Rectal smooth muscle tissue (tissue), 1 donor: ENCODE measurements at regions not wholly inside any gene's neighbourhood (a gene's known extent, or its start where the extent isn't known, plus 50 kb on each side); places are given as distances from the start of the nearest gene placed in this dataset.
A peak's percentile ranks its signal among the peaks of the same experiment; 100 is the strongest.
"Not testable (repeated sequence)": the region's sequence is repeated elsewhere in the genome, so short reads cannot be mapped to it uniquely, and the experiment has no call there.

Experiments used
- H3K27ac ChIP-seq: one replicate; pipeline ENCODE4 v1.7.0; 2013; ENCODE audit warnings: low read depth, low read length, inconsistent platforms
- H3K27me3 ChIP-seq: one replicate; pipeline ENCODE4 v1.7.0; 2013; ENCODE audit warnings: low read length; ENCODE audit not compliant: control insufficient read depth, insufficient read depth
- H3K36me3 ChIP-seq: one replicate; pipeline ENCODE4 v1.7.0; 2013; ENCODE audit warnings: low read length; ENCODE audit not compliant: control insufficient read depth, insufficient read depth
- H3K4me1 ChIP-seq: one replicate; pipeline ENCODE4 v1.7.0; 2013; ENCODE audit warnings: low read length; ENCODE audit not compliant: control insufficient read depth, insufficient read depth
- H3K4me3 ChIP-seq: one replicate; pipeline ENCODE4 v1.7.0; 2013; ENCODE audit warnings: low read length
- H3K9ac ChIP-seq: one replicate; pipeline ENCODE4 v1.7.0; 2013; ENCODE audit warnings: low read length

DNA sequence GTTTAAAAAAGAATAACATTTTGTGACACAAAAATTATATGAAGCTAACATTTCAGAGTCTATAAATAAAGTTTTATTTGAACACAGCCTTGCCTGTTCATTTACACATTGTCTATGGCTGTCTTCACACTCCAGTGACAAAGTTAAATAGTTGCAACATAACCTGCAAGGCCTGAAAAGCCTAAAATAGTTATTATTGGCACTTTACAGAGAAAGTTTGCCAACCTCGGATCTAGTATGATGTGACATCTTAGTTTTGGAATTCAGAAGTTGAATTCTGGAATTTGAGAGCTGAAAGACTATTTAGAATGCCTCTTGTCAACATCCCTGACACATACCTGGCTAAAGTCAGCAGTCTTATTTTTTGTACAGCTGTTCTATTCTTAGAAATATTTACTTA, 68.3 kb downstream of the DYRK2 start:
- Histone ChIP-seq H3K27me3 (no peaks in the 10 kb centered on the region), H3K4me3 (no peak overlapping the region), H3K9ac (no peak overlapping the region), H3K36me3 (no peaks in the 10 kb centered on the region), H3K27ac (no peak overlapping the region), H3K4me1 (peaks cover 5% of the 10 kb centered on the region)

GRCh38 chr12:67719303-67719702, 70.8 kb downstream of the DYRK2 start:
- not testable (repeated sequence) for H3K9ac ChIP-seq, H3K4me3 ChIP-seq, H3K4me1 ChIP-seq, H3K27me3 ChIP-seq, H3K27ac ChIP-seq, H3K36me3 ChIP-seq

DNA sequence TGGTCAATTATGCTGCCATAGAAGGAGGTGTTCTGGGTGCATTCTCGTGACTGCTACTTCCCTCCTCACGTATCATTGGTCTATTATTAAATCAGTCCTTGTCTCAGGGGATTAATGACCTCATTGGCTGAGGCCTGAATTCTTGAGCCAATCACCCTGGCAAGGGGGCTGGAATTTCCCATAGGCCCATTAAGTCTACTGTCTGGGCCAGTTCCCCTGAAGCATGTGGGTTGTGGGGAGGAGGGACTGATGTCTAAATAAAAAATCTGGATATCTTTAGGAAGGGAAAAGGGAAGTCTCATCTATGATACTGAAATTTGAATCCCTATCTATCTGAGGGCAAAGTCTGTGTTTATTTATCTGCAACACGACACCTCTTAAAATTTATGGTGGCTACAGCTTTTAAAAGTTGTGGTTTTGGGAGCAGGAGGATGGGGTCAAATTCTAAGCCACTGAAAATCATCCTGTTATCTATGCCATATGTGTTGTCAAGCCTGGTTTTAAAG, 71.9 kb downstream of the DYRK2 start:
- H3K27me3 ChIP-seq = no peaks in the 10 kb centered on the region
- H3K4me3 ChIP-seq = no peak overlapping the region
- H3K27ac ChIP-seq = no peak overlapping the region
- no peak overlapping the region for H3K9ac ChIP-seq
- H3K4me1 ChIP-seq = peaks cover 5% of the 10 kb centered on the region
- H3K36me3 ChIP-seq = no peaks in the 10 kb centered on the region

GRCh38 chr12:67721248-67721647, 72.7 kb downstream of the DYRK2 start:
- Histone ChIP-seq H3K27me3 (no peaks in the 10 kb centered on the region), H3K36me3 (no peaks in the 10 kb centered on the region), H3K9ac (no peak overlapping the region), H3K4me1 (peaks cover 5% of the 10 kb centered on the region), H3K27ac (peak overlapping the region; percentile 40), H3K4me3 (no peak overlapping the region)

GRCh38 chr12:67722296-67722695, 73.8 kb downstream of the DYRK2 start:
- H3K4me1 ChIP-seq = peaks cover 5% of the 10 kb centered on the region
- H3K4me3 ChIP-seq = no peak overlapping the region
- no peak overlapping the region for H3K27ac ChIP-seq

DNA sequence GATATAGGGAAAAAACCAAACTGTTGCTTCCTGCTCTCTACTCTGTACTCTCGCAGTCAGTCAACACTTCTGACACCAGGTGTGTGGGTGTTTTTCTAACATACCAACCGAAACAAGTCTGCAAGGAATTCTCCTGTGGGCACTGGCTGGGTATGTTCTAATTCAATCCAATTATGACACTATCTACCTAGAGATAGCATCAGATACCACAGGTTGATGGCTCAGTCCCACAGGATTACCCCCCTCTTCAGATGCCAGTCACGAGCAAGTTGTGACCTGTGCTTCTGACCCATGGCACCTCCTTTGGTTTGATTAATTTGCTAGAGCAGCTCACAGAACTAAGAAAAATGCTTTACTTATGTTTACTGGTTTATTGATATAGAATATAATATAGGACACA, 78.3 kb downstream of the DYRK2 start:
- Histone ChIP-seq H3K9ac (no peak overlapping the region), H3K4me3 (no peak overlapping the region), H3K4me1 (no peaks in the 10 kb centered on the region), H3K36me3 (no peaks in the 10 kb centered on the region), H3K27ac (no peak overlapping the region), H3K27me3 (no peaks in the 10 kb centered on the region)

More at GRCh38 chr12:67722296-67722695, 73.8 kb downstream of the DYRK2 start:
- Histone ChIP-seq H3K9ac (no peak overlapping the region), H3K27me3 (no peaks in the 10 kb centered on the region), H3K36me3 (no peaks in the 10 kb centered on the region)

DNA sequence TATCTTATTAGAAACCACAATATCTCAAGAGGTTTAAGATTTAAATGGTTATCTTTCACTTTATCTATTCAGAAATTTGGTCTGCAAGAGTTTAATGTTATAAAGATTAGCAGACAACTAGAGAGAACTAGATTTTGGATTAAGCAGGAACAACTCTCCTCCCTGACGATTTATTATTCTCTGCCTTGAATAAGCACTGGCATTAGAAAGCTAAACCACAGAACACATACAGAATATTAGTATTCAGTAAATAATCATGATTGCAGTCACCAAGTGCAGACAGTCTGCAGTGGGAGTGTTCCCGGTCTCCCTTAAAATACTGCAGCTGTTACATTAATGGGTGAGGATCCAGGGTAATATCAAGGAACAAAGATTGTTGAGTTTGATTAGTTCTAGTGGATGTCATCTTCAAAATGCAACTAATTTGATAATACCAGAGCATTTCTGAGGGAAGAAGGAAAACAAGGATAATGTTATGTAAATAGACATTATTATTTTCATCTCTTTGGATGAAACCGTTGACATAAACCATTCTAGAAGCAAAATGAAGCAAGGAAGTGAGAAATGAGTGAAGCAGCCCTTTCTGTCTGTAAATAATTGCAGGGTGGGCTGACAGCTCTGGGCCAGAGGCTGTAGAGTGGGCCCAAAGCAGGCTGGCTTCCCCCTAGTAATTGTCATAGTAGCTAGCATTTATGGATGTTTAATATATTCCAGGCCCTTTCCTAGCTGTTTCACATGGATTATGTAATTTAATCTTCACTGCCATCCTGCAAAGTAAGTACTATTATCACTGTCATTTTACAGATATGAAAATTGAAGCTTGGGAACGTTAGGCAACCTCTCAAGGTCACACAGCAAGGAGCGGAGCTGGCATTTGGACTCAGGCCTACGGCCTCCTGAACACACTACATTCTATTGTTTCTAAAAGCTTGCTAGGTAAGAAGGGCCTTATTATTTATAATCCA, 79.4 kb downstream of the DYRK2 start:
- H3K9ac ChIP-seq = no peak overlapping the region
- H3K36me3 ChIP-seq = no peaks in the 10 kb centered on the region
- H3K27me3 ChIP-seq = no peaks in the 10 kb centered on the region
- H3K4me1 ChIP-seq = no peaks in the 10 kb centered on the region
- no peak overlapping the region for H3K4me3 ChIP-seq
- H3K27ac ChIP-seq = no peak overlapping the region

DNA sequence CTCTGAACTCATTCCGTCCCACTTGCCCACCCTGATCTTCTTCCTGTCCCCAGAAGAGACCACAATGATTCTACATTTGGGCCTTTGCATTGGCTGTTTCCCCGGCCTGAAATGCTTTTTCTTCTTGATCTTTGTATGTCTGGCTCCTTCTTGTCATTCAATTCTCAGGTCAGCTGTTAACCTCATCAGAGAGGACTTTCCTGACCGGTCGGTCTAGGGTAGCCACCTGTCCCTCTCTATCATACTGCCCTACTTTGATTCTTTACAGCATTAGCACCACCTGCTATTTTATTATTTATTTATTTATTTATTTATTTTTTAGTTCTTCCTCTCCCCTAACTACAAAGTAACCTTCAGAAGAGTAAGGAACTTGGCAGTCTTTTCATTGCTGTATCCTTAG, 84.3 kb downstream of the DYRK2 start:
- Histone ChIP-seq H3K9ac (no peak overlapping the region), H3K27ac (no peak overlapping the region), H3K4me1 (no peaks in the 10 kb centered on the region), H3K36me3 (no peaks in the 10 kb centered on the region), H3K4me3 (no peak overlapping the region), H3K27me3 (no peaks in the 10 kb centered on the region)

GRCh38 chr12:67735868-67736267, 87.3 kb downstream of the DYRK2 start:
- no peaks in the 10 kb centered on the region for H3K27me3 ChIP-seq
- no peaks in the 10 kb centered on the region for H3K36me3 ChIP-seq
- no peak overlapping the region for H3K4me3 ChIP-seq
- H3K27ac ChIP-seq = no peak overlapping the region
- no peaks in the 10 kb centered on the region for H3K4me1 ChIP-seq
- H3K9ac ChIP-seq = no peak overlapping the region

DNA sequence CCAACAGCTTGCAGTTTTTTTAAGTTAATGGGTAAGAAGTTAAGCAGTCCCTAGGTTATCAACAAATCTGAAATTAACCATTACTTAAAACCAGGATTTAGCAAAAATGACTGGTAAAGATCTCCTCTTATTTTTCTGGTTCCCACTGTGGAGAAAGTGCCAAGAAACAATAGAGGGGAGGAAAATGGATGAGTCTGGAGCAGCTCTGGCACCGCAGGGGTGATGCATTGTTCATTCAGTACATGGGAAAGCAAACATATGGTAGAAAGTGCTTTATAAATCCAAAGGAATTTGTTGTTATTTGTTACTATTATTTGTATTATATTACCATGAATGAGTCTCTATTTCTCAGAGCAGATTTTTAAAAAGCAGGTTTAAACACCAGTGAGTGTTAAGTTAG, 92.2 kb downstream of the DYRK2 start:
- Histone ChIP-seq H3K27me3 (no peaks in the 10 kb centered on the region), H3K9ac (no peak overlapping the region), H3K36me3 (no peaks in the 10 kb centered on the region), H3K4me3 (no peak overlapping the region), H3K27ac (no peak overlapping the region), H3K4me1 (no peaks in the 10 kb centered on the region)

GRCh38 chr12:67741270-67741669, 92.7 kb downstream of the DYRK2 start:
- no peaks in the 10 kb centered on the region for H3K36me3 ChIP-seq

GRCh38 chr12:67742461-67742860, 93.9 kb downstream of the DYRK2 start:
- Histone ChIP-seq H3K27ac (no peak overlapping the region), H3K27me3 (no peaks in the 10 kb centered on the region), H3K4me3 (no peak overlapping the region), H3K9ac (no peak overlapping the region), H3K36me3 (no peaks in the 10 kb centered on the region), H3K4me1 (no peaks in the 10 kb centered on the region)

More at GRCh38 chr12:67741270-67741669, 92.7 kb downstream of the DYRK2 start:
- no peak overlapping the region for H3K4me3 ChIP-seq
- H3K27me3 ChIP-seq = no peaks in the 10 kb centered on the region
- no peaks in the 10 kb centered on the region for H3K4me1 ChIP-seq
- no peak overlapping the region for H3K27ac ChIP-seq
- no peak overlapping the region for H3K9ac ChIP-seq
